ENCODE measurements at regions not wholly inside any gene's neighbourhood (a gene's known extent, or its start where the extent isn't known, plus 50 kb on each side); places are given as distances from the start of the nearest gene placed in this dataset.

- TF ChIP-seq, protein P1, sequence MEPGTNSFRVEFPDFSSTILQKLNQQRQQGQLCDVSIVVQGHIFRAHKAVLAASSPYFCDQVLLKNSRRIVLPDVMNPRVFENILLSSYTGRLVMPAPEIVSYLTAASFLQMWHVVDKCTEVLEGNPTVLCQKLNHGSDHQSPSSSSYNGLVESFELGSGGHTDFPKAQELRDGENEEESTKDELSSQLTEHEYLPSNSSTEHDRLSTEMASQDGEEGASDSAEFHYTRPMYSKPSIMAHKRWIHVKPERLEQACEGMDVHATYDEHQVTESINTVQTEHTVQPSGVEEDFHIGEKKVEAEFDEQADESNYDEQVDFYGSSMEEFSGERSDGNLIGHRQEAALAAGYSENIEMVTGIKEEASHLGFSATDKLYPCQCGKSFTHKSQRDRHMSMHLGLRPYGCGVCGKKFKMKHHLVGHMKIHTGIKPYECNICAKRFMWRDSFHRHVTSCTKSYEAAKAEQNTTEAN (CRISPR knock-in tag; IDR thresholded peaks at IDR 0.05): no peak
- TF ChIP-seq NFYB (CRISPR knock-in tag; conservative IDR thresholded peaks at IDR 0.05; ENCODE audit: low read depth) (no peak), JAZF1 (CRISPR knock-in tag; IDR thresholded peaks at IDR 0.05) (no peak), HMGA2 (CRISPR knock-in tag; IDR thresholded peaks at IDR 0.05) (no peak), NR3C1 (CRISPR knock-in tag; conservative IDR thresholded peaks at IDR 0.05; ENCODE audit: low read depth) (no peak), ZNF232 (CRISPR knock-in tag; IDR thresholded peaks at IDR 0.05) (no peak), ATF6 (CRISPR knock-in tag; IDR thresholded peaks at IDR 0.05) (no peak)
- TF ChIP-seq, protein P2, sequence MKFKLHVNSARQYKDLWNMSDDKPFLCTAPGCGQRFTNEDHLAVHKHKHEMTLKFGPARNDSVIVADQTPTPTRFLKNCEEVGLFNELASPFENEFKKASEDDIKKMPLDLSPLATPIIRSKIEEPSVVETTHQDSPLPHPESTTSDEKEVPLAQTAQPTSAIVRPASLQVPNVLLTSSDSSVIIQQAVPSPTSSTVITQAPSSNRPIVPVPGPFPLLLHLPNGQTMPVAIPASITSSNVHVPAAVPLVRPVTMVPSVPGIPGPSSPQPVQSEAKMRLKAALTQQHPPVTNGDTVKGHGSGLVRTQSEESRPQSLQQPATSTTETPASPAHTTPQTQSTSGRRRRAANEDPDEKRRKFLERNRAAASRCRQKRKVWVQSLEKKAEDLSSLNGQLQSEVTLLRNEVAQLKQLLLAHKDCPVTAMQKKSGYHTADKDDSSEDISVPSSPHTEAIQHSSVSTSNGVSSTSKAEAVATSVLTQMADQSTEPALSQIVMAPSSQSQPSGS (CRISPR knock-in tag; IDR thresholded peaks at IDR 0.05; ENCODE audit: borderline replicate concordance, low read depth): no peak
- TF ChIP-seq, protein P3, sequence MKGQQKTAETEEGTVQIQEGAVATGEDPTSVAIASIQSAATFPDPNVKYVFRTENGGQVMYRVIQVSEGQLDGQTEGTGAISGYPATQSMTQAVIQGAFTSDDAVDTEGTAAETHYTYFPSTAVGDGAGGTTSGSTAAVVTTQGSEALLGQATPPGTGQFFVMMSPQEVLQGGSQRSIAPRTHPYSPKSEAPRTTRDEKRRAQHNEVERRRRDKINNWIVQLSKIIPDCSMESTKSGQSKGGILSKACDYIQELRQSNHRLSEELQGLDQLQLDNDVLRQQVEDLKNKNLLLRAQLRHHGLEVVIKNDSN (CRISPR knock-in tag; IDR thresholded peaks at IDR 0.05): no peak
Measured at GRCh38 chr3:22666736-22667135, 536.4 kb upstream of the UBE2E2 start (continued).

DNA sequence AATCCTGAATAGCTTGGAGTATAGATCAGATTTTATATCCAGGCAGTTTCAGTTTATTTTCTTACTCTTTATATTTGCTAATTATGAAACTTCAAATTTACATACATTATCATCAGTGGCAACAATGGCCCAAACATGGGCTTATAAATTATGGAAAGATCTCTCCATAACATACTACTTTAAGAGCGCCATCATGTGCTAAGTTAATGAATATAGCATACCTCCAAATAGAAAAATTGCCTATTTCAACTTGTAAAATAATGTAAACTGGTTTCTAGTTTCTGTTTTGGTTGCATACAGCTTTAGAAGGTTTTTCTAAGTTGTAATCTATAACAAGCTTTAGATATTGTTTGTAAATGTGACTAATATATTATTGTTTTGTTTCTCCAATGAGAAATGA, 531.3 kb upstream of the UBE2E2 start:
- no peak overlapping the region for H3K27ac Mint-ChIP-seq
- no peaks in the 10 kb centered on the region for H3K36me3 Mint-ChIP-seq
- H3K9me3 Mint-ChIP-seq: no peaks in the 10 kb centered on the region
- H3K27me3 Mint-ChIP-seq (ENCODE audit: low read depth): no peaks in the 10 kb centered on the region
- CTCF ChIA-PET: no interaction called here
- no peak overlapping the region for H3K4me3 Mint-ChIP-seq
- POLR2A ChIA-PET: no interaction called here
- H3K4me1 Mint-ChIP-seq: no peaks in the 10 kb centered on the region
- ATAC-seq (no peak), DNase-seq (ENCODE audit: low spot score) (no peak)
- TF ChIP-seq TP53 (CRISPR knock-in tag; IDR thresholded peaks at IDR 0.05) (no peak), GRHL2 (CRISPR knock-in tag; IDR thresholded peaks at IDR 0.05; ENCODE audit: insufficient replicate concordance, severe bottlenecking) (no peak), FOXK1 (CRISPR knock-in tag; IDR thresholded peaks at IDR 0.05) (no peak), USF2 (CRISPR knock-in tag; IDR thresholded peaks at IDR 0.05) (no peak), E2F5 (CRISPR knock-in tag; IDR thresholded peaks at IDR 0.05) (no peak), CBFB (CRISPR knock-in tag; IDR thresholded peaks at IDR 0.05; ENCODE audit: low read depth) (no peak)
- TF ChIP-seq, protein P4, sequence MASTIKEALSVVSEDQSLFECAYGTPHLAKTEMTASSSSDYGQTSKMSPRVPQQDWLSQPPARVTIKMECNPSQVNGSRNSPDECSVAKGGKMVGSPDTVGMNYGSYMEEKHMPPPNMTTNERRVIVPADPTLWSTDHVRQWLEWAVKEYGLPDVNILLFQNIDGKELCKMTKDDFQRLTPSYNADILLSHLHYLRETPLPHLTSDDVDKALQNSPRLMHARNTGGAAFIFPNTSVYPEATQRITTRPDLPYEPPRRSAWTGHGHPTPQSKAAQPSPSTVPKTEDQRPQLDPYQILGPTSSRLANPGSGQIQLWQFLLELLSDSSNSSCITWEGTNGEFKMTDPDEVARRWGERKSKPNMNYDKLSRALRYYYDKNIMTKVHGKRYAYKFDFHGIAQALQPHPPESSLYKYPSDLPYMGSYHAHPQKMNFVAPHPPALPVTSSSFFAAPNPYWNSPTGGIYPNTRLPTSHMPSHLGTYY (CRISPR knock-in tag; IDR thresholded peaks at IDR 0.05): no peak
- TF ChIP-seq, protein P5, sequence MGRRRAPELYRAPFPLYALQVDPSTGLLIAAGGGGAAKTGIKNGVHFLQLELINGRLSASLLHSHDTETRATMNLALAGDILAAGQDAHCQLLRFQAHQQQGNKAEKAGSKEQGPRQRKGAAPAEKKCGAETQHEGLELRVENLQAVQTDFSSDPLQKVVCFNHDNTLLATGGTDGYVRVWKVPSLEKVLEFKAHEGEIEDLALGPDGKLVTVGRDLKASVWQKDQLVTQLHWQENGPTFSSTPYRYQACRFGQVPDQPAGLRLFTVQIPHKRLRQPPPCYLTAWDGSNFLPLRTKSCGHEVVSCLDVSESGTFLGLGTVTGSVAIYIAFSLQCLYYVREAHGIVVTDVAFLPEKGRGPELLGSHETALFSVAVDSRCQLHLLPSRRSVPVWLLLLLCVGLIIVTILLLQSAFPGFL (CRISPR knock-in tag; IDR thresholded peaks at IDR 0.05; ENCODE audit: borderline replicate concordance): no peak

Measured in WTC11 (cell line).